Endothelial cell of umbilical vein (primary cell): ENCODE measurements at regions not wholly inside any gene's neighbourhood (a gene's known extent, or its start where the extent isn't known, plus 50 kb on each side); places are given as distances from the start of the nearest gene placed in this dataset.

ENCODE experiments used
- CTCF ChIP-seq, 2 donors: IDR thresholded peaks; 1 replicate in 1 of 2; 2 replicates in 1 of 2; pipeline ENCODE4 v1.5.1; 2011; ENCODE audit warnings: low read length in 2 of 2, mild to moderate bottlenecking in 2 of 2, moderate library complexity in 2 of 2, control low read depth in 1 of 2, inconsistent platforms in 1 of 2, low read depth in 1 of 2; ENCODE audit not compliant: insufficient read depth in 1 of 2; ENCODE audit errors: extremely low read depth in 1 of 2
- EZH2 ChIP-seq: IDR thresholded peaks from 2 replicates; pipeline ENCODE4 v1.6.1; 2012; ENCODE audit warnings: borderline replicate concordance, low read depth, mild to moderate bottlenecking, moderate library complexity, low read length, inconsistent platforms; ENCODE audit not compliant: severe bottlenecking
- JUN ChIP-seq: IDR thresholded peaks from 2 replicates; pipeline ENCODE4 v1.6.1; 2011; ENCODE audit warnings: borderline replicate concordance, low read depth; ENCODE audit not compliant: insufficient read length, insufficient read depth
- MAX ChIP-seq: IDR thresholded peaks from 2 replicates; pipeline ENCODE4 v1.6.1; 2011; ENCODE audit not compliant: insufficient read depth, insufficient read length
- POLR2A ChIP-seq: IDR thresholded peaks from 2 replicates; pipeline ENCODE4 v1.6.1; 2012; ENCODE audit warnings: low read depth, mild to moderate bottlenecking, control low read depth, low read length
- POLR2AphosphoS5 ChIP-seq: IDR thresholded peaks from 2 replicates; pipeline ENCODE4 v1.6.1; 2012; ENCODE audit warnings: low read depth, mild to moderate bottlenecking, control low read depth, low read length, moderate library complexity; ENCODE audit not compliant: insufficient read depth

GRCh38 chr2:136613096-136613495, 152.2 kb upstream of the THSD7B start:
- no peak for TF ChIP-seq CTCF (IDR thresholded peaks at IDR 0.05; ENCODE audit: extremely low read depth in 1 of 2, insufficient read depth in 1 of 2, low read depth in 1 of 2, low read length in 2 of 2)
- TF ChIP-seq MAX, result no peak
- no peak for TF ChIP-seq POLR2AphosphoS5
- no peak for TF ChIP-seq JUN
- TF ChIP-seq EZH2, result no peak
- TF ChIP-seq POLR2A, result no peak
